ENCODE measurements at regions not wholly inside any gene's neighbourhood (a gene's known extent, or its start where the extent isn't known, plus 50 kb on each side); places are given as distances from the start of the nearest gene placed in this dataset.

- Histone ChIP-seq H2BK12ac (ENCODE audit: low read depth, low read length) (no peak overlapping the region), H3K79me2 (ENCODE audit: control insufficient read depth in 1 of 2, insufficient read depth in 2 of 2, low read length in 2 of 2) (no peaks in the 10 kb centered on the region), H3K36me3 (ENCODE audit: control insufficient read depth in 2 of 4, insufficient read depth in 4 of 4, low read length in 3 of 4) (no peaks in the 10 kb centered on the region; a peak in 1 of 8 replicates), H3K9ac (replicated peaks in 1 of 4; ENCODE audit: extremely low read depth in 1 of 4, low read depth in 3 of 4, low read length in 3 of 4) (no peak overlapping the region), H3K79me1 (ENCODE audit: low read depth, low read length) (no peaks in the 10 kb centered on the region), H2AK5ac (ENCODE audit: low read depth, low read length) (no peak overlapping the region), H2BK15ac (ENCODE audit: low read length) (no peak overlapping the region), H3K18ac (ENCODE audit: extremely low read depth, low read length) (no peak overlapping the region), H4K20me1 (replicated peaks in 1 of 2; ENCODE audit: control insufficient read depth in 1 of 2, insufficient read depth in 2 of 2, low read length in 2 of 2) (no peaks in the 10 kb centered on the region), H3K4ac (replicated peaks; ENCODE audit: insufficient read length, low read depth, low read length) (no peak overlapping the region), H2BK5ac (ENCODE audit: low read depth, low read length) (no peak overlapping the region), H2BK120ac (replicated peaks; ENCODE audit: low read depth, low read length) (no peak overlapping the region), H3K23ac (ENCODE audit: insufficient read length) (no peak overlapping the region), H2AFZ (ENCODE audit: low read length) (no peak overlapping the region), H2BK20ac (ENCODE audit: low read length) (no peak overlapping the region), H4K91ac (replicated peaks; ENCODE audit: insufficient read length, low read length) (no peak overlapping the region), H3K4me3 (ENCODE audit: extremely low read depth in 1 of 4, insufficient read depth in 2 of 4, low read depth in 3 of 4, low read length in 4 of 4) (no peak overlapping the region), H3K56ac (replicated peaks; ENCODE audit: insufficient read length, low read depth, low read length) (no peak overlapping the region), H4K5ac (ENCODE audit: insufficient read length, low read depth, low read length) (no peak overlapping the region), H4K8ac (ENCODE audit: extremely low read depth, insufficient read depth, low read length) (no peak overlapping the region), H3K9me3 (ENCODE audit: insufficient read depth in 2 of 2, low read depth in 1 of 2, low read length in 1 of 2) (no peaks in the 10 kb centered on the region), H3K27me3 (replicated peaks in 1 of 4; ENCODE audit: control insufficient read depth in 3 of 4, extremely low read depth in 1 of 4, insufficient read depth in 3 of 4, low read length in 3 of 4) (peaks cover 0 to 1% (median 0%) of the 10 kb centered on the region in 4 experiments; a peak in 1 of 7 replicates), H3K4me2 (ENCODE audit: insufficient read depth in 1 of 2, low read depth in 2 of 2, low read length in 2 of 2) (no peak overlapping the region), H3K4me1 (replicated peaks in 1 of 4; ENCODE audit: control insufficient read depth in 3 of 4, insufficient read depth in 4 of 4, low read length in 3 of 4) (no peaks in the 10 kb centered on the region), H3K23me2 (ENCODE audit: low read depth, low read length) (no peaks in the 10 kb centered on the region), H3K27ac (ENCODE audit: low read depth, low read length) (no peak overlapping the region), H3K14ac (ENCODE audit: insufficient read length) (no peak overlapping the region)
- POLR2A ChIA-PET (ENCODE audit: partially characterized antibody), result no interaction called here
- WGBS, 2 experiments (ENCODE audit: extremely low coverage in 1 of 2, insufficient coverage in 1 of 2, insufficient read length in 1 of 2, insufficient replicate concordance in 2 of 2, low coverage in 1 of 2, low lambda C conversion rate in 2 of 2, missing lambda C conversion rate in 1 of 2), result 91% methylated on average over 6 of the region's 6 CpGs; no CpG with 5 or more reads in 1 of the 2 experiments
- FAIRE-seq (no peak), DNase-seq (ENCODE audit: low read depth in 1 of 2, low spot score in 2 of 2) (no peak)
- CTCF ChIA-PET (ENCODE audit: partially characterized antibody), result interaction anchor here (0.9 to 1.2 kb wide), 2 partner anchors 8 to 10 kb away, joined by 3 read pairs; no protein-coding TSS in a partner anchor
- no peak for TF ChIP-seq TEAD4 (IDR thresholded peaks at IDR 0.05; ENCODE audit: low read depth, low read length)
- TF ChIP-seq BACH1 (IDR thresholded peaks at IDR 0.05; ENCODE audit: low read length), result no peak
- TF ChIP-seq GABPA (IDR thresholded peaks at IDR 0.05; ENCODE audit: borderline replicate concordance, insufficient read depth, low read length), result no peak
- TF ChIP-seq KDM5A (IDR thresholded peaks at IDR 0.05; ENCODE audit: low read length), result no peak
- TF ChIP-seq CTBP2 (IDR thresholded peaks at IDR 0.05; ENCODE audit: borderline replicate concordance, insufficient read depth, insufficient read length, low read length), result no peak
- no peak for TF ChIP-seq TCF12 (IDR thresholded peaks at IDR 0.05; ENCODE audit: low read depth, low read length)
- no peak for TF ChIP-seq KDM1A (IDR thresholded peaks at IDR 0.05; ENCODE audit: borderline replicate concordance, low read length)
- no peak for TF ChIP-seq TBP (IDR thresholded peaks at IDR 0.05; ENCODE audit: low read depth, low read length)
- no peak for TF ChIP-seq RXRA (IDR thresholded peaks at IDR 0.05; ENCODE audit: insufficient read depth, low read depth, low read length)
- no peak for TF ChIP-seq SP1 (IDR thresholded peaks at IDR 0.05; ENCODE audit: low read depth, low read length)
- no peak for TF ChIP-seq FOSL1 (IDR thresholded peaks at IDR 0.05; ENCODE audit: insufficient read depth, low read depth, low read length)
- TF ChIP-seq JUND (IDR thresholded peaks at IDR 0.05; ENCODE audit: low read length), result no peak
- no peak for TF ChIP-seq PHF8 (conservative IDR thresholded peaks at IDR 0.05; ENCODE audit: low read depth, low read length)
- TF ChIP-seq CEBPB (IDR thresholded peaks at IDR 0.05; ENCODE audit: low read depth, low read length), result no peak
- TF ChIP-seq CBX5 (IDR thresholded peaks at IDR 0.05; ENCODE audit: low read depth, low read length), result no peak
- TF ChIP-seq EP300 (IDR thresholded peaks at IDR 0.05; ENCODE audit: borderline replicate concordance in 1 of 2, low read depth in 2 of 2, low read length in 2 of 2), result no peak
Measured at GRCh38 chr16:65394281-65394680, 272.4 kb upstream of the CDH11 start.

Measured in H1 (cell line).